Vagina (tissue), 2 donors: ENCODE measurements at regions not wholly inside any gene's neighbourhood (a gene's known extent, or its start where the extent isn't known, plus 50 kb on each side); places are given as distances from the start of the nearest gene placed in this dataset.

Experiments used
- DNase-seq, 2 donors: peaks; one replicate each; pipeline ENCODE4 v3.0.0-alpha.2; 2017; ENCODE audit errors: extremely low spot score in 2 of 2
- H3K27ac ChIP-seq: fragments of 200-600 bp; sonication (generic); one replicate; pipeline ENCODE4 v1.5.1; 2019
- H3K27me3 ChIP-seq: fragments of 200-600 bp; sonication (generic); one replicate; pipeline ENCODE4 v1.5.1; 2019
- H3K36me3 ChIP-seq, 2 donors: fragments of 200-600 bp; sonication (generic); one replicate each; pipeline ENCODE4 v1.5.1; 2017 to 2019
- H3K4me1 ChIP-seq: fragments of 200-600 bp; sonication (generic); one replicate; pipeline ENCODE4 v1.5.1; 2019
- H3K4me3 ChIP-seq, 2 donors: fragments of 200-600 bp; sonication (generic); 1 replicate in 1 of 2; 2 replicates in 1 of 2; pipeline ENCODE4 v1.5.1; 2016 to 2019
- H3K9me3 ChIP-seq: fragments of 200-600 bp; sonication (generic); one replicate; pipeline ENCODE4 v1.5.1; 2019
- CTCF ChIP-seq, 3 experiments: fragments of 450-650 bp in 2 of 3; fragments of 200-600 bp in 1 of 3; sonication (generic) in 1 of 3; IDR thresholded peaks; one replicate each; pipeline ENCODE4 v1.5.1; 2017 to 2019; ENCODE audit warnings: antibody characterized with exemption in 3 of 3, mild to moderate bottlenecking in 2 of 3, moderate library complexity in 2 of 3
- POLR2A ChIP-seq, 2 donors: fragments of 450-650 bp; IDR thresholded peaks; one replicate each; pipeline ENCODE4 v1.6.1; 2017; ENCODE audit warnings: antibody characterized with exemption in 2 of 2, mild to moderate bottlenecking in 2 of 2, moderate library complexity in 2 of 2
- POLR2AphosphoS5 ChIP-seq, 2 donors: sonication (generic); formaldehyde crosslinking; IDR thresholded peaks; one replicate each; pipeline ENCODE4 v1.9.0; 2017; ENCODE audit warnings: antibody characterized with exemption in 2 of 2, mild to moderate bottlenecking in 2 of 2, low read depth in 1 of 2; ENCODE audit not compliant: insufficient read depth in 1 of 2
- intact Hi-C: fragments of 100-400 bp; cut with DNase I; formaldehyde crosslinking; loops from one replicate; pipeline ENCODE4 v1.15.1; 2023

GRCh38 chr1:4292861-4293260 is 361.5 kb upstream of the AJAP1 start:
- Histone ChIP-seq H3K36me3 (no peaks in the 10 kb centered on the region), H3K4me3 (no peak overlapping the region), H3K4me1 (no peaks in the 10 kb centered on the region), H3K9me3 (no peaks in the 10 kb centered on the region), H3K27me3 (no peaks in the 10 kb centered on the region), H3K27ac (no peak overlapping the region)
- intact Hi-C loops: no loop called here
- peak in 1 of 2 donors; percentile 2 for DNase-seq
- no peak for TF ChIP-seq POLR2A (IDR thresholded peaks at IDR 0.05)

GRCh38 chr1:4298361-4299083 is 355.9 kb upstream of the AJAP1 start:
- intact Hi-C loops: no loop called here
- peak in 1 of 2 donors; percentile 60 for DNase-seq
- H3K36me3 ChIP-seq: no peaks in the 10 kb centered on the region
- H3K4me1 ChIP-seq: no peaks in the 10 kb centered on the region
- no peaks in the 10 kb centered on the region for H3K9me3 ChIP-seq
- no peak overlapping the region for H3K4me3 ChIP-seq
- TF ChIP-seq CTCF (IDR thresholded peaks at IDR 0.05) (no peak), POLR2A (IDR thresholded peaks at IDR 0.05) (no peak), POLR2AphosphoS5 (IDR thresholded peaks at IDR 0.05; ENCODE audit: insufficient read depth in 1 of 2, low read depth in 1 of 2) (no peak)
- H3K27me3 ChIP-seq: no peaks in the 10 kb centered on the region
- no peak overlapping the region for H3K27ac ChIP-seq

GRCh38 chr1:4301007-4301406 is 353.4 kb upstream of the AJAP1 start:
- DNase-seq: peak in 1 of 2 donors; percentile 70
- no peaks in the 10 kb centered on the region for H3K9me3 ChIP-seq
- intact Hi-C loops: no loop called here

GRCh38 chr1:4303303-4303702 is 351.1 kb upstream of the AJAP1 start:
- H3K4me1 ChIP-seq: no peaks in the 10 kb centered on the region
- H3K27me3 ChIP-seq: no peaks in the 10 kb centered on the region
- DNase-seq: peak in 1 of 2 donors; percentile 22
- no peak for TF ChIP-seq POLR2AphosphoS5 (IDR thresholded peaks at IDR 0.05; ENCODE audit: insufficient read depth in 1 of 2, low read depth in 1 of 2)
- no peak for TF ChIP-seq POLR2A (IDR thresholded peaks at IDR 0.05)
- no peak for TF ChIP-seq CTCF (IDR thresholded peaks at IDR 0.05)
- no peak overlapping the region for H3K27ac ChIP-seq
- intact Hi-C loops: no loop called here
- H3K36me3 ChIP-seq: no peaks in the 10 kb centered on the region
- no peaks in the 10 kb centered on the region for H3K9me3 ChIP-seq
- no peak overlapping the region for H3K4me3 ChIP-seq

More at GRCh38 chr1:4301007-4301406, 353.4 kb upstream of the AJAP1 start:
- Histone ChIP-seq H3K36me3 (no peaks in the 10 kb centered on the region), H3K4me3 (no peak overlapping the region), H3K27ac (no peak overlapping the region), H3K27me3 (no peaks in the 10 kb centered on the region), H3K4me1 (no peaks in the 10 kb centered on the region)
- TF ChIP-seq CTCF (IDR thresholded peaks at IDR 0.05) (no peak), POLR2A (IDR thresholded peaks at IDR 0.05) (no peak)

GRCh38 chr1:4305526-4306301 is 348.7 kb upstream of the AJAP1 start:
- H3K27ac ChIP-seq: no peak overlapping the region
- no peak for TF ChIP-seq POLR2AphosphoS5 (IDR thresholded peaks at IDR 0.05; ENCODE audit: insufficient read depth in 1 of 2, low read depth in 1 of 2)
- TF ChIP-seq CTCF (IDR thresholded peaks at IDR 0.05): no peak
- no peak for TF ChIP-seq POLR2A (IDR thresholded peaks at IDR 0.05)
- intact Hi-C loops: no loop called here
- no peaks in the 10 kb centered on the region for H3K27me3 ChIP-seq
- H3K4me3 ChIP-seq: no peak overlapping the region
- H3K9me3 ChIP-seq: no peaks in the 10 kb centered on the region
- H3K4me1 ChIP-seq: no peaks in the 10 kb centered on the region
- no peak for DNase-seq
- no peaks in the 10 kb centered on the region for H3K36me3 ChIP-seq
